GM21360 (cell line): ENCODE measurements at regions not wholly inside any gene's neighbourhood (a gene's known extent, or its start where the extent isn't known, plus 50 kb on each side); places are given as distances from the start of the nearest gene placed in this dataset.

Experiments
- ATAC-seq: cut with Tn5 transposase; IDR thresholded peaks from one replicate; pipeline ENCODE4 v1.9.1; 2021; ENCODE audit warnings: mild to moderate bottlenecking, moderate library complexity; ENCODE audit not compliant: unreplicated experiment

- ATAC-seq = peak; percentile 94
Measured at GRCh38 chr3:70400194-70400593, 87.8 kb upstream of the MDFIC2 start.

- no peak for ATAC-seq
Measured at GRCh38 chr3:70393881-70394612, 81.6 kb upstream of the MDFIC2 start.

DNA sequence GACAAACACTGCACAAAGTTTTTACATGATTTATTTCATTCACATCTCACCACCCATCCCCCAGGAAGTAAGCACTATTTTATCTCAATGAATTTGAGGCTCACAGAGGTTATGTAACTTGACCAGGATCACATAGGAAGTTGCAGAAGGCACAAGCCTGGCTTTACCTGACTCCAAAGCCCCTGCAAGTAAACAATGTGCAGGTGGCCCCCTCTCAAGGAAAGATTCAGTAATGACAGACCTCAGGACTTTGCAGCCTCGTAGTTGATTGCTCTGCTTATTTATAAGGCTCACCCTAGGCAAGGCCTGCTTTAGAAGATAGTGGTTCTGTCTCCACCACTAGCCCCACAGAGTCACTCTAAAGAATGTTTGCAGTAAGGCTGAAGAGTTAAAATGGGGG, 79.8 kb upstream of the MDFIC2 start:
- ATAC-seq = no peak

DNA sequence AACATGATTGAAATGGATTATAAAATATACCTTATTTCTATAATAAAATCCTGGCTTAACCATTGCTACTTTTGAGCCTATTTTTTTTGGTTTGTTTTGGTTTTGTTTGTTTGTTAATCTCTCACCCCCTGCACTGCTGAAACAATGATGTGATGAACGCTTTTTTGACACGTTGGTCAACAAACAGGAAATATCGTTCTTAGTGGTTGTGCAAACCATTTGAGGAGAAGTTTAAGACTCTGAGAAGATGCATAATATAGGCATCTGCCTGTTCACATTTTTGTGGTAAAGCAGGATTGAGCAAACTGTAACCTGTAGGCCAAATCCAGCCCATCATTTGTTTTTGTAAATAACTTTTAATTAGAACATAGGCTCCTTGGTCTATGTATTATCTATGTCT, 75.5 kb upstream of the MDFIC2 start:
- no peak for ATAC-seq

- no peak for ATAC-seq
Measured at GRCh38 chr3:70386846-70387245, 74.4 kb upstream of the MDFIC2 start.

GRCh38 chr3:70386043-70386442, 73.6 kb upstream of the MDFIC2 start:
- no peak for ATAC-seq

DNA sequence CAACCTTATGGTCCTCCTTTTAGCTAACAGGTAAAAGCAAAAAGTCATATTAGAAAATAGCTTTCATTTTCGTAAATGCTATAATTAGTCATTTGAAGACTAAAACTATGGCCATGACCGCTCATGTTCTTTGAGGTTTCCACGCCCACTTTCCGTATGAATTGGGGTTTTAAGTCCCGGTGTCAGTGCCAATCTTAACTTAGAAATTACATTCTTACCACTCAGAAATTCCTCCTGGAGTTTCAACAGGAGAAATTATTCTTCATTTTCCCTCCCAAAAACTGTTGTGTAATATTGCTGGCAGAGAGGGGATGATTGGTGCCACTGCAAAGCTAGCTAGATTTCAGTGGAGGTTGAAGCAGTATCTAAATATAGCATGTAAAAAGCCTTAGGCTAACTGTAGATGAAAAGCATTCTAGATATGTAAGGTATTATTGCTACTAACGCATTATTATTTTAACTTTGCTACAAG, 71.0 kb upstream of the MDFIC2 start:
- ATAC-seq = peak; percentile 96

- ATAC-seq = no peak
Measured at GRCh38 chr3:70374179-70374578, 61.7 kb upstream of the MDFIC2 start.
